PC-9 (cell line): ENCODE measurements at regions not wholly inside any gene's neighbourhood (a gene's known extent, or its start where the extent isn't known, plus 50 kb on each side); places are given as distances from the start of the nearest gene placed in this dataset.

Experiments
- EZH2 ChIP-seq: fragments of 200-600 bp; sonication (generic); IDR thresholded peaks from 2 replicates; pipeline ENCODE4 v1.8.0; 2017; ENCODE audit warnings: antibody characterized with exemption, low read depth
- TF ChIP-seq, protein P1 (sequence below): fragments of 200-600 bp; sonication (generic); conservative IDR thresholded peaks from 2 replicates; pipeline ENCODE4 v1.6.1; 2017; ENCODE audit warnings: mixed run types, antibody characterized with exemption, mild to moderate bottlenecking, moderate library complexity

DNA sequence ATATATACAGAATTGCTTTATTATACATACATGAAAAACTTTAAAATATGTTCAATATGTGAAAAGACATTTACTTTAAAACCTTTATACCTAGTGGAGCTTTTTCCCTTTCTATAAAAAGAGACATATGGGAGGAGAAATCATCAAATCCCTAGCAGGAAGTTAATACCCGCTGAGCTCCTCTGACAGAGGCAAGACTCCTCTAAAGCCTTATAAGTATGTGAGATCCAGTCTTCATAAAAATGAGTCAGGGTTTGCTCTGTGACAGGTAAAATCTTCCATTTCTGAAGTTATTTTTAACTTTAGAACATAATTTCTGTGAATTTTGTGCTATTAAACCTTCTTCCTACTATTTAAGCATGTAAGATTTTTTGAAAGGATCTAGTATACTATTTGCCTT is 634.4 kb upstream of the AADAT start:
- TF ChIP-seq, protein P1, sequence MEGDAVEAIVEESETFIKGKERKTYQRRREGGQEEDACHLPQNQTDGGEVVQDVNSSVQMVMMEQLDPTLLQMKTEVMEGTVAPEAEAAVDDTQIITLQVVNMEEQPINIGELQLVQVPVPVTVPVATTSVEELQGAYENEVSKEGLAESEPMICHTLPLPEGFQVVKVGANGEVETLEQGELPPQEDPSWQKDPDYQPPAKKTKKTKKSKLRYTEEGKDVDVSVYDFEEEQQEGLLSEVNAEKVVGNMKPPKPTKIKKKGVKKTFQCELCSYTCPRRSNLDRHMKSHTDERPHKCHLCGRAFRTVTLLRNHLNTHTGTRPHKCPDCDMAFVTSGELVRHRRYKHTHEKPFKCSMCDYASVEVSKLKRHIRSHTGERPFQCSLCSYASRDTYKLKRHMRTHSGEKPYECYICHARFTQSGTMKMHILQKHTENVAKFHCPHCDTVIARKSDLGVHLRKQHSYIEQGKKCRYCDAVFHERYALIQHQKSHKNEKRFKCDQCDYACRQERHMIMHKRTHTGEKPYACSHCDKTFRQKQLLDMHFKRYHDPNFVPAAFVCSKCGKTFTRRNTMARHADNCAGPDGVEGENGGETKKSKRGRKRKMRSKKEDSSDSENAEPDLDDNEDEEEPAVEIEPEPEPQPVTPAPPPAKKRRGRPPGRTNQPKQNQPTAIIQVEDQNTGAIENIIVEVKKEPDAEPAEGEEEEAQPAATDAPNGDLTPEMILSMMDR: no peak
- TF ChIP-seq EZH2: no peak
